Choroid plexus epithelial cell (primary cell): ENCODE measurements at regions not wholly inside any gene's neighbourhood (a gene's known extent, or its start where the extent isn't known, plus 50 kb on each side); places are given as distances from the start of the nearest gene placed in this dataset.

Experiments used
- DNase-seq: peaks from one replicate; pipeline ENCODE4 v3.0.0-alpha.2; 2010; ENCODE audit warnings: low read depth
- H3K4me3 ChIP-seq: 2 replicates; pipeline ENCODE4 v1.5.1; 2011; ENCODE audit warnings: low read depth, mild to moderate bottlenecking, control low read depth, low read length, moderate library complexity
- TF ChIP-seq, protein P1 (sequence below): conservative IDR thresholded peaks from 2 replicates; pipeline ENCODE4 v1.5.1; 2011; ENCODE audit warnings: low read depth, mild to moderate bottlenecking, control low read depth, inconsistent platforms, low read length, moderate library complexity

DNA sequence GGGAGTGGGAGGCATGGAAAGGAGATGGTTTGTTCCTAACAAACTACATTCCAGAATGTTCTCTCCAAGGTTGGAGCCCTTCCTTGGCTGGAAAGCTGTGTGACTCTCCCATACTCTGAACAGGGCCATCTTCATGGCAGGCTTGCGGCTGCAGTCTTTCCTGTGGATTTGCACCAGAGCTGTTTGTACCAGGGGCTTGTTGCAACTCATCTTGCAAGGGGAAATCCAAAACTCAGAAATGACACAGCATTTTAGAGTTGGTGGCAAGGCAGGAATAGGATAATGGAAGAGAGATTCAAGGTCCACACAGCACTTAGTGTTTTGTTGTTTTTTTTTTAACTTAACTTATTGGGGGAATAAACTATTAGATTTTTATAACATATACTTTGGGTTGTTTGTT, 73.7 kb upstream of the ZNF516 start:
- no peak overlapping the region for H3K4me3 ChIP-seq
- peak; percentile 20 for DNase-seq
- TF ChIP-seq, protein P1, sequence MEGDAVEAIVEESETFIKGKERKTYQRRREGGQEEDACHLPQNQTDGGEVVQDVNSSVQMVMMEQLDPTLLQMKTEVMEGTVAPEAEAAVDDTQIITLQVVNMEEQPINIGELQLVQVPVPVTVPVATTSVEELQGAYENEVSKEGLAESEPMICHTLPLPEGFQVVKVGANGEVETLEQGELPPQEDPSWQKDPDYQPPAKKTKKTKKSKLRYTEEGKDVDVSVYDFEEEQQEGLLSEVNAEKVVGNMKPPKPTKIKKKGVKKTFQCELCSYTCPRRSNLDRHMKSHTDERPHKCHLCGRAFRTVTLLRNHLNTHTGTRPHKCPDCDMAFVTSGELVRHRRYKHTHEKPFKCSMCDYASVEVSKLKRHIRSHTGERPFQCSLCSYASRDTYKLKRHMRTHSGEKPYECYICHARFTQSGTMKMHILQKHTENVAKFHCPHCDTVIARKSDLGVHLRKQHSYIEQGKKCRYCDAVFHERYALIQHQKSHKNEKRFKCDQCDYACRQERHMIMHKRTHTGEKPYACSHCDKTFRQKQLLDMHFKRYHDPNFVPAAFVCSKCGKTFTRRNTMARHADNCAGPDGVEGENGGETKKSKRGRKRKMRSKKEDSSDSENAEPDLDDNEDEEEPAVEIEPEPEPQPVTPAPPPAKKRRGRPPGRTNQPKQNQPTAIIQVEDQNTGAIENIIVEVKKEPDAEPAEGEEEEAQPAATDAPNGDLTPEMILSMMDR = no peak

- TF ChIP-seq, protein P1 = no peak
- H3K4me3 ChIP-seq = no peak overlapping the region
- DNase-seq = no peak
Observed at GRCh38 chr18:76567835-76568445, 72.9 kb upstream of the ZNF516 start.

- TF ChIP-seq, protein P1 = no peak
- no peak for DNase-seq
- no peak overlapping the region for H3K4me3 ChIP-seq
Observed at GRCh38 chr18:76566987-76567386, 71.9 kb upstream of the ZNF516 start.

GRCh38 chr18:76565238-76566173, 70.5 kb upstream of the ZNF516 start:
- peak; percentile 97 for DNase-seq
- H3K4me3 ChIP-seq = peak overlapping the region; percentile 47
- TF ChIP-seq, protein P1 = no peak

DNA sequence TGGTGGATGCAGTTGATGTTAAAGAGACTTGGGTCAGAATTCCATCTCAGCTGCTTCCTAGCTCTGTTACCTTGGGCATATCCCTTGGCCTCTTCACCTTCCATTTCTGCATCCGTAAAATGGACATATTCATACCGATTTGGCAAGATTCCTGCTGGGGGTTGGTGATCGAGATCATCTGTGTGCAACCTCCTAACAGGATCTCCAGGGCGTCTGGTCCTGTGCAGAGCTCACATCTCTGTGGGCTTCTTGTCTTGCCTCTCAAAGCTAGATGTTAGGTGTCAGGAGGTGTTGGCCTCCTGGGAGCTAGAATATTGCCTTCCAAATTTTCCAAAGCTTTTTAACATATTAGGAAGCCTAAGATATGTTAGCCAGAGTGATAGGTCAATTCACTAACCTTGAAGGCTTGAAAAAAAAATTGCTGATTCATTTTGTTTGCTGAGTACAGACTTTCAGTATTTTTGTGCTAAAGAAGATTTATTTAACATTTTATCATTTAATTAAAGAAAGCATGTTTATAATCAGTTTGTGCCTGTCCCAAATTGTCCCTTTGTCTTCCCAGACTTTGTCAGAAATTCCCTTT, 69.7 kb upstream of the ZNF516 start:
- TF ChIP-seq, protein P1 = no peak
- DNase-seq = peak; percentile 17
- H3K4me3 ChIP-seq = peak overlapping the region; percentile 19

- no peak overlapping the region for H3K4me3 ChIP-seq
- DNase-seq = peak; percentile 71
- TF ChIP-seq, protein P1 = no peak
Observed at GRCh38 chr18:76564117-76564516, 69.1 kb upstream of the ZNF516 start.
